Sigmoid colon (tissue), 6 donors: ENCODE measurements at regions not wholly inside any gene's neighbourhood (a gene's known extent, or its start where the extent isn't known, plus 50 kb on each side); places are given as distances from the start of the nearest gene placed in this dataset.

Experiments used
- DNase-seq: peaks from one replicate; pipeline ENCODE4 v3.0.0-alpha.2; 2019
- H3K27ac ChIP-seq, 4 donors: fragments of 200-600 bp; sonication (generic); one replicate each; pipeline ENCODE4 v1.5.1; 2016 to 2019; ENCODE audit warnings: mild to moderate bottlenecking in 1 of 4
- H3K27me3 ChIP-seq, 3 donors: fragments of 200-600 bp; sonication (generic); one replicate each; pipeline ENCODE4 v1.5.1; 2019; ENCODE audit warnings: mild to moderate bottlenecking in 1 of 3
- H3K36me3 ChIP-seq, 4 donors: fragments of 200-600 bp; sonication (generic); one replicate each; pipeline ENCODE4 v1.5.1; 2016 to 2019
- H3K4me1 ChIP-seq, 4 donors: fragments of 200-600 bp; sonication (generic); one replicate each; pipeline ENCODE4 v1.5.1; 2017 to 2019
- H3K4me3 ChIP-seq, 4 donors: fragments of 200-600 bp; sonication (generic); one replicate each; pipeline ENCODE4 v1.5.1; 2017 to 2019; ENCODE audit warnings: mild to moderate bottlenecking in 2 of 4, moderate library complexity in 1 of 4
- H3K9me3 ChIP-seq, 4 donors: fragments of 200-600 bp in 3 of 4; sonication (generic) in 3 of 4; one replicate each; pipeline versions ENCODE4 v1.5.1 to v1.6.1; 2013 to 2019
- EP300 ChIP-seq, 4 donors: sonication (generic); formaldehyde crosslinking; IDR thresholded peaks; one replicate each; pipeline ENCODE4 v1.6.1; 2017; ENCODE audit warnings: antibody characterized with exemption in 4 of 4
- POLR2A ChIP-seq, 2 donors: fragments of 450-650 bp; IDR thresholded peaks; one replicate each; pipeline ENCODE4 v1.6.1; 2016; ENCODE audit warnings: antibody characterized with exemption in 2 of 2, mild to moderate bottlenecking in 2 of 2, moderate library complexity in 2 of 2
- POLR2AphosphoS5 ChIP-seq, 4 donors: sonication (generic); formaldehyde crosslinking; IDR thresholded peaks; one replicate each; pipeline ENCODE4 v1.6.1; 2017; ENCODE audit warnings: antibody characterized with exemption in 4 of 4
- WGBS, 2 donors: extraction: QIAGEN DNeasy Blood & Tissue Kit; methylation state at CpG; one replicate each; pipeline ENCODE4 v1.1.7; 2013; 5-methylcytosine and 5-hydroxymethylcytosine counted together
- intact Hi-C: fragments of 100-400 bp; cut with DNase I; formaldehyde crosslinking; loops from one replicate; pipeline ENCODE4 v1.15.1; 2023
- TF ChIP-seq, protein P1 (sequence below), 4 experiments: fragments of 450-650 bp in 3 of 4; fragments of 200-600 bp in 1 of 4; IDR thresholded peaks; one replicate each; pipeline ENCODE4 v1.5.1; 2016 to 2019; ENCODE audit warnings: antibody characterized with exemption in 4 of 4, mild to moderate bottlenecking in 3 of 4, moderate library complexity in 2 of 4
- donor health status: healthy with polysubstance abuse.
- donor health status: healthy.

DNA sequence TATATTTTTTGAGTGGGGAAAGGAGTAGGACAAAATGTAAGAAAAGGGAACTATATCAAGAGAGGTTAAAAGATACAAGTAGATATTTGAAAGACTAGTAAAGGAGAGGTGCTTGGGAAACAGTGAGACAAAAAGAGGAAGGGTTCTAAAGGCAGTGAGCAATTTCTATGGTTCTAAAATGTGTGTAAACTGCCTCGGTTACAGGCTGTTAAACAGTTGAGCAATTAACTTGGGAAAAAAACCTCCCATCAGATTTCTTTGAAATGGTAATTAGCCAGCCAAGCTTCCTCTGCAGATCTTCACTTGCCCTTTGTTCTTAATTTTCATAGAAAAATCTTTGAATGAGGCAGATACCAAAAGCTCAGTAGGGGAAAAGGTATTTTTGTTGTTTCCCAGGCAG lies 238.7 kb upstream of the KCNH7 start:
- intact Hi-C loops: no loop called here
- H3K4me1 ChIP-seq: no peaks in the 10 kb centered on the region
- no peaks in the 10 kb centered on the region for H3K36me3 ChIP-seq
- DNase-seq: no peak
- H3K4me3 ChIP-seq: no peak overlapping the region
- TF ChIP-seq POLR2AphosphoS5 (IDR thresholded peaks at IDR 0.05): no peak
- TF ChIP-seq, protein P1, sequence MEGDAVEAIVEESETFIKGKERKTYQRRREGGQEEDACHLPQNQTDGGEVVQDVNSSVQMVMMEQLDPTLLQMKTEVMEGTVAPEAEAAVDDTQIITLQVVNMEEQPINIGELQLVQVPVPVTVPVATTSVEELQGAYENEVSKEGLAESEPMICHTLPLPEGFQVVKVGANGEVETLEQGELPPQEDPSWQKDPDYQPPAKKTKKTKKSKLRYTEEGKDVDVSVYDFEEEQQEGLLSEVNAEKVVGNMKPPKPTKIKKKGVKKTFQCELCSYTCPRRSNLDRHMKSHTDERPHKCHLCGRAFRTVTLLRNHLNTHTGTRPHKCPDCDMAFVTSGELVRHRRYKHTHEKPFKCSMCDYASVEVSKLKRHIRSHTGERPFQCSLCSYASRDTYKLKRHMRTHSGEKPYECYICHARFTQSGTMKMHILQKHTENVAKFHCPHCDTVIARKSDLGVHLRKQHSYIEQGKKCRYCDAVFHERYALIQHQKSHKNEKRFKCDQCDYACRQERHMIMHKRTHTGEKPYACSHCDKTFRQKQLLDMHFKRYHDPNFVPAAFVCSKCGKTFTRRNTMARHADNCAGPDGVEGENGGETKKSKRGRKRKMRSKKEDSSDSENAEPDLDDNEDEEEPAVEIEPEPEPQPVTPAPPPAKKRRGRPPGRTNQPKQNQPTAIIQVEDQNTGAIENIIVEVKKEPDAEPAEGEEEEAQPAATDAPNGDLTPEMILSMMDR (IDR thresholded peaks at IDR 0.05): no peak
- TF ChIP-seq EP300 (IDR thresholded peaks at IDR 0.05): no peak
- no peak for TF ChIP-seq POLR2A (IDR thresholded peaks at IDR 0.05)
- no peaks in the 10 kb centered on the region for H3K27me3 ChIP-seq
- H3K27ac ChIP-seq: no peak overlapping the region
- H3K9me3 ChIP-seq: no peaks in the 10 kb centered on the region
- 4 to 9% methylated on average over 1 of the region's 1 CpG for WGBS, 2 donors

GRCh38 chr2:163066085-163066484 lies 227.5 kb upstream of the KCNH7 start:
- Histone ChIP-seq H3K27me3 (no peaks in the 10 kb centered on the region), H3K4me3 (no peak overlapping the region), H3K36me3 (no peaks in the 10 kb centered on the region), H3K27ac (no peak overlapping the region), H3K4me1 (no peaks in the 10 kb centered on the region), H3K9me3 (no peaks in the 10 kb centered on the region)
- TF ChIP-seq, protein P1 (IDR thresholded peaks at IDR 0.05): no peak
- TF ChIP-seq POLR2A (IDR thresholded peaks at IDR 0.05) (no peak), POLR2AphosphoS5 (IDR thresholded peaks at IDR 0.05) (no peak), EP300 (IDR thresholded peaks at IDR 0.05) (no peak)
- intact Hi-C loops: no loop called here
- DNase-seq: no peak

GRCh38 chr2:163062524-163062923 lies 224.0 kb upstream of the KCNH7 start:
- Histone ChIP-seq H3K27me3 (no peaks in the 10 kb centered on the region), H3K36me3 (no peaks in the 10 kb centered on the region), H3K9me3 (no peaks in the 10 kb centered on the region), H3K27ac (no peak overlapping the region), H3K4me1 (no peaks in the 10 kb centered on the region), H3K4me3 (no peak overlapping the region)
- WGBS, 2 donors: 68 to 82% methylated on average over 3 of the region's 3 CpGs
- intact Hi-C loops: no loop called here
- TF ChIP-seq, protein P1 (IDR thresholded peaks at IDR 0.05): no peak
- TF ChIP-seq POLR2AphosphoS5 (IDR thresholded peaks at IDR 0.05) (no peak), EP300 (IDR thresholded peaks at IDR 0.05) (no peak), POLR2A (IDR thresholded peaks at IDR 0.05) (no peak)
- no peak for DNase-seq

DNA sequence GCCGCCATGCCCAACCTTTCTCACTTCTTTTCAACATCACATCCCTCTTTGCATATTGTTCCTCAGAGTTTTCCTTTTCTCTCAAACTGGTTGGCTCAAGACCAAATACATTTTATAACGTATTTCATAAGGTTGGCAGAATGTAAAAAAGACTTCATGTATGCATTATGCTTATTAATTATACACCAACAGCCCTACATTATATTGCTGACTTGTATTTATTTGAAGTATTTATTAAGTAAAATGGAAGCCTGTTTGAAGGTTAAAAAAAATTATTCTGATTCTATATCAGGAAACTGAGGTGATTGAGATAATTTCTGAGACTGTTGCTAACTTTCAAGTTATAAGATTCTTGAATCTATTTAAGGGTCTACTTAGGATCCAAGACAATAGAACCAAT lies 208.0 kb upstream of the KCNH7 start:
- intact Hi-C loops: no loop called here
- no peak for TF ChIP-seq EP300 (IDR thresholded peaks at IDR 0.05)
- no peak for TF ChIP-seq POLR2AphosphoS5 (IDR thresholded peaks at IDR 0.05)
- TF ChIP-seq POLR2A (IDR thresholded peaks at IDR 0.05): no peak
- TF ChIP-seq, protein P1 (IDR thresholded peaks at IDR 0.05): no peak

GRCh38 chr2:163045830-163046229 lies 207.3 kb upstream of the KCNH7 start:
- Histone ChIP-seq H3K36me3 (no peaks in the 10 kb centered on the region), H3K9me3 (no peaks in the 10 kb centered on the region), H3K27me3 (no peaks in the 10 kb centered on the region), H3K27ac (no peak overlapping the region), H3K4me1 (no peaks in the 10 kb centered on the region), H3K4me3 (no peak overlapping the region)
- intact Hi-C loops: no loop called here
- WGBS, 2 donors: 27 to 38% methylated on average over 2 of the region's 2 CpGs
- TF ChIP-seq, protein P1 (IDR thresholded peaks at IDR 0.05): no peak
- TF ChIP-seq EP300 (IDR thresholded peaks at IDR 0.05) (no peak), POLR2AphosphoS5 (IDR thresholded peaks at IDR 0.05) (no peak), POLR2A (IDR thresholded peaks at IDR 0.05) (no peak)
- no peak for DNase-seq

More for the DNA sequence above, 208.0 kb upstream of the KCNH7 start:
- no peak overlapping the region for H3K4me3 ChIP-seq
- no peaks in the 10 kb centered on the region for H3K36me3 ChIP-seq
- no peaks in the 10 kb centered on the region for H3K9me3 ChIP-seq
- no peaks in the 10 kb centered on the region for H3K27me3 ChIP-seq
- H3K27ac ChIP-seq: no peak overlapping the region
- H3K4me1 ChIP-seq: no peaks in the 10 kb centered on the region
- 71 to 84% methylated on average over 2 of the region's 2 CpGs for WGBS, 2 donors
- no peak for DNase-seq
